ENCODE measurements at regions not wholly inside any gene's neighbourhood (a gene's known extent, or its start where the extent isn't known, plus 50 kb on each side); places are given as distances from the start of the nearest gene placed in this dataset.

- Histone ChIP-seq H3K4me3 (ENCODE audit: low read length) (no peak overlapping the region), H3K9me3 (ENCODE audit: low read depth, low read length) (no peaks in the 10 kb centered on the region), H3K4me1 (ENCODE audit: insufficient read depth, low read length) (no peaks in the 10 kb centered on the region), H3K27me3 (ENCODE audit: insufficient read depth, low read length) (no peaks in the 10 kb centered on the region)
Measured at GRCh38 chr3:159147813-159148212, 346.0 kb downstream of the MFSD1 start.

- H3K4me3 ChIP-seq (ENCODE audit: low read length): no peak overlapping the region
- no peaks in the 10 kb centered on the region for H3K4me1 ChIP-seq (ENCODE audit: insufficient read depth, low read length)
- no peaks in the 10 kb centered on the region for H3K9me3 ChIP-seq (ENCODE audit: low read depth, low read length)
Measured at GRCh38 chr3:159148466-159148865, 346.6 kb downstream of the MFSD1 start.

GRCh38 chr3:159149131-159149530 is 347.3 kb downstream of the MFSD1 start:
- Histone ChIP-seq H3K9me3 (ENCODE audit: low read depth, low read length) (no peaks in the 10 kb centered on the region), H3K4me3 (ENCODE audit: low read length) (no peak overlapping the region), H3K4me1 (ENCODE audit: insufficient read depth, low read length) (no peaks in the 10 kb centered on the region), H3K27me3 (ENCODE audit: insufficient read depth, low read length) (no peaks in the 10 kb centered on the region)

More at GRCh38 chr3:159148466-159148865, 346.6 kb downstream of the MFSD1 start:
- H3K27me3 ChIP-seq (ENCODE audit: insufficient read depth, low read length): no peaks in the 10 kb centered on the region

- H3K4me3 ChIP-seq (ENCODE audit: low read length): no peak overlapping the region
- H3K9me3 ChIP-seq (ENCODE audit: low read depth, low read length): no peaks in the 10 kb centered on the region
- H3K27me3 ChIP-seq (ENCODE audit: insufficient read depth, low read length): no peaks in the 10 kb centered on the region
- no peaks in the 10 kb centered on the region for H3K4me1 ChIP-seq (ENCODE audit: insufficient read depth, low read length)
Measured at GRCh38 chr3:159149633-159150032, 347.8 kb downstream of the MFSD1 start.

GRCh38 chr3:159150180-159150579 is 348.3 kb downstream of the MFSD1 start:
- no peaks in the 10 kb centered on the region for H3K4me1 ChIP-seq (ENCODE audit: insufficient read depth, low read length)
- no peak overlapping the region for H3K4me3 ChIP-seq (ENCODE audit: low read length)
- H3K27me3 ChIP-seq (ENCODE audit: insufficient read depth, low read length): no peaks in the 10 kb centered on the region
- H3K9me3 ChIP-seq (ENCODE audit: low read depth, low read length): no peaks in the 10 kb centered on the region

DNA sequence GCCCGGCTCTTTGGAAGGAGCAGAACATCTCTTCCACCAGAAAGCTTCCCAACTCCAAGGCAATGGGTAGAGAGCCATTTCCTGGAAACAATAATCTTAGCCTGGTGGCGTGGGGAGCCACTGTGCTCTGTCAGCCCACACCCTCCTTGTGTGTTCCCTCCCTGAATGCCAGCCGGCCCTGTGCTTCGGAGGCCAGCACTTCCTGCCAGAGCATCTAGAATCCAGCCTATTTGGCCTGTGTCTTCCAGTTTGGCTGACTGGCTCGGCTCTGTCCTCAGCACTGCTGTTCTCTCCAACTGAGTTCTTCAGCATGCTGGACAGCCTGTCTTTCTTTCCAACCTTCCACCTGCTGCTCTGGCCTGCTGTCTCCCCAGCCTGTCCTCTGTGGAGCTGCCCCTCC is 349.3 kb downstream of the MFSD1 start:
- H3K27me3 ChIP-seq (ENCODE audit: insufficient read depth, low read length): no peaks in the 10 kb centered on the region
- no peaks in the 10 kb centered on the region for H3K4me1 ChIP-seq (ENCODE audit: insufficient read depth, low read length)
- no peak overlapping the region for H3K4me3 ChIP-seq (ENCODE audit: low read length)
- H3K9me3 ChIP-seq (ENCODE audit: low read depth, low read length): no peaks in the 10 kb centered on the region

DNA sequence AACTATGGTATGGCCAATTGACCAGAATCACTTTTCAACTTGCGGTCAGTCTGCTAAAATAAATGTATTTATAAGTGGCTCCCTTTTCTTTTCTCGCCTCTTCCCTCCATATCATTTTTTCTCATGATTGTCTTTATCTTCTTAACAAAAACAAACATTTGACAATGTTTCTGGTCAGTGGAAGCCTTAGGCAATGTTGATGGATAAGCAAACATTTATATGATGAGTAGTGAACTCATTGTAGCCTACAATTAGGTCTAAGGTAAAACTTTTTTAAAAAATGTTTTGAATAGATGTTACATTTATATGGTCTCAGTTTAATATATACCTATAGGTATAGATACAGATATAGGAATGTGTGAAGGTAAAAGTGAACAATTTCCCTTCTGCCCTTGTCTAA is 355.4 kb downstream of the MFSD1 start:
- Histone ChIP-seq H3K9me3 (ENCODE audit: low read depth, low read length) (no peaks in the 10 kb centered on the region), H3K4me1 (ENCODE audit: insufficient read depth, low read length) (no peaks in the 10 kb centered on the region), H3K4me3 (ENCODE audit: low read length) (no peak overlapping the region), H3K27me3 (ENCODE audit: insufficient read depth, low read length) (no peaks in the 10 kb centered on the region)

DNA sequence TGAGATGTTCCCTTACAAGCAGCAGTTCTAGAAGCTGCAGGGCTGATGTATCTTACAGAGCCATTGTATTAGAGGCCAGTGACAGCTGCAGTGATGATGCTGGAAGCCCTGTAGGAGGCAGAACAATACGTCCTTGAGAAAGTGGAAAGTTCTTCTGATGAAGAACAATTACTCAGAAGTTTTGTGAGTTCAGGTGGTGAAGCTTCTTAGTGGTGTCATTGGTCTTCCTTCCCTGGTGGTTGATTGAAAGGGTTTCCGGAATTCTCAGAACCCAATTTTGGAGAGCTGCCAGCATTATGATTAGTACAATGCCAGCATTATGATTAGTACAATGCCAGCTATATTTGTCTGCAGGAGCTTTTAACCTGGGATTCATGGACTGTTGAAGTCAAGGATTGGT is 356.4 kb downstream of the MFSD1 start:
- Histone ChIP-seq H3K9me3 (ENCODE audit: low read depth, low read length) (no peaks in the 10 kb centered on the region), H3K27me3 (ENCODE audit: insufficient read depth, low read length) (no peaks in the 10 kb centered on the region), H3K4me3 (ENCODE audit: low read length) (no peak overlapping the region), H3K4me1 (ENCODE audit: insufficient read depth, low read length) (no peaks in the 10 kb centered on the region)

DNA sequence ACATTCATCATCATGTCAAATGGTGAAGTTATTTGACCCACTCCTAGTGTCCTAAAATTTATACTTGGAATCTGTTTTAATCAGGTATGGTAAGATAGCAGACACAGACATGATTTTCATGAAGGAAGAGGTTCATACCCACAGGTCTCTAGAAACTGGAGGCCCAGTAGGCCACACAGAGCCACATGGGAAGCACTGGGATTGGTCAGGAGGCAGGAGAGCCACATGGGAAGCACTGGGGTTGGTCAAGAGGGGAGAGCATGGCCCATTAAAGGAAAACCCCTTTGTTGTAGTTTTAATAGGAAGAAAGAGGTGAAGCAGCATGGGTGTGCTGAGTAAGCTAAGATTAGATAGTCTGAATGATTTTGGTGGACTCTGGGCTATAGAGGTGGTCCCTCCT is 356.9 kb downstream of the MFSD1 start:
- H3K27me3 ChIP-seq (ENCODE audit: insufficient read depth, low read length): no peaks in the 10 kb centered on the region
- H3K4me1 ChIP-seq (ENCODE audit: insufficient read depth, low read length): no peaks in the 10 kb centered on the region
- H3K4me3 ChIP-seq (ENCODE audit: low read length): no peak overlapping the region
- no peaks in the 10 kb centered on the region for H3K9me3 ChIP-seq (ENCODE audit: low read depth, low read length)

DNA sequence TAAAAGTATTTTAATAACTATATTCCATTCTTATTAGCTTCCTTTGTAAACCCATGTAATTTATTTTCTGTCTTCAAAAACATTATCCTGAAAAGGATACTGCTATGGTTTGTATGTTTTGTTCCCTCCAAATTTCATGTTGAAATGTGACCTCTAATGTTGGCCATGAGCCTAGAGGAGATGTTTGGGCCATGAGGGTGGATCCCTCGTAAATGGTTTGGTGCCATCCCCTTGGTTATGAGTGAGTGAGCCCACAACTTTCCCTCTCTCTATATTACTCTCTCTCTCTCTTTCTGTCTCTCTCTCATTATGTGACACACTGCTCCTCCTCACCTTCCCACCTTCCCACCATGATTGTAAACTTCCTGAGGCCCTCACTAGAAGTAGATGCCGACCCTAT is 357.7 kb downstream of the MFSD1 start:
- H3K4me1 ChIP-seq (ENCODE audit: insufficient read depth, low read length): no peaks in the 10 kb centered on the region
- H3K27me3 ChIP-seq (ENCODE audit: insufficient read depth, low read length): no peaks in the 10 kb centered on the region
- H3K4me3 ChIP-seq (ENCODE audit: low read length): no peak overlapping the region
- H3K9me3 ChIP-seq (ENCODE audit: low read depth, low read length): no peaks in the 10 kb centered on the region

DNA sequence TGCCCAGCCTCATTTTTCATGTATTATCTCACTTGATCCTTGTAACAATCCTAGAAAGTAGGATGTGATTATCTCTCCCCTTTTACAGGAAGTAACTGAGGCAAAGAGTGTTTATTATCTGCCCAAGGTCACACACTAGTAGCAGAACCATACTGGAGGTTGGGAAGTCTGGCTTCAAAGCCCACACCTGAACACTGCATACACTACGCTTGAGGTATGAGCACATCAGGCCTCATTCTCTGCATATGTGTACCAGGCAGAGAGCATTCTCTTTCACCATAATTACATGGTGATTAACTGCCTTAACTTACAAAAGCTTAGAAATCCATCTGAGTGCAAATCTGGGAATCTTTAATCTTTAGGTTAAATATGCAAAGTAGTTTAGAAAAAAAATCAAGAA is 361.8 kb downstream of the MFSD1 start:
- Histone ChIP-seq H3K4me3 (ENCODE audit: low read length) (no peak overlapping the region), H3K9me3 (ENCODE audit: low read depth, low read length) (no peaks in the 10 kb centered on the region), H3K27me3 (ENCODE audit: insufficient read depth, low read length) (no peaks in the 10 kb centered on the region), H3K4me1 (ENCODE audit: insufficient read depth, low read length) (no peaks in the 10 kb centered on the region)

- H3K4me1 ChIP-seq (ENCODE audit: insufficient read depth, low read length): no peaks in the 10 kb centered on the region
- no peaks in the 10 kb centered on the region for H3K27me3 ChIP-seq (ENCODE audit: insufficient read depth, low read length)
- H3K4me3 ChIP-seq (ENCODE audit: low read length): no peak overlapping the region
- H3K9me3 ChIP-seq (ENCODE audit: low read depth, low read length): no peaks in the 10 kb centered on the region
Measured at GRCh38 chr3:159165961-159166360, 364.1 kb downstream of the MFSD1 start.

DNA sequence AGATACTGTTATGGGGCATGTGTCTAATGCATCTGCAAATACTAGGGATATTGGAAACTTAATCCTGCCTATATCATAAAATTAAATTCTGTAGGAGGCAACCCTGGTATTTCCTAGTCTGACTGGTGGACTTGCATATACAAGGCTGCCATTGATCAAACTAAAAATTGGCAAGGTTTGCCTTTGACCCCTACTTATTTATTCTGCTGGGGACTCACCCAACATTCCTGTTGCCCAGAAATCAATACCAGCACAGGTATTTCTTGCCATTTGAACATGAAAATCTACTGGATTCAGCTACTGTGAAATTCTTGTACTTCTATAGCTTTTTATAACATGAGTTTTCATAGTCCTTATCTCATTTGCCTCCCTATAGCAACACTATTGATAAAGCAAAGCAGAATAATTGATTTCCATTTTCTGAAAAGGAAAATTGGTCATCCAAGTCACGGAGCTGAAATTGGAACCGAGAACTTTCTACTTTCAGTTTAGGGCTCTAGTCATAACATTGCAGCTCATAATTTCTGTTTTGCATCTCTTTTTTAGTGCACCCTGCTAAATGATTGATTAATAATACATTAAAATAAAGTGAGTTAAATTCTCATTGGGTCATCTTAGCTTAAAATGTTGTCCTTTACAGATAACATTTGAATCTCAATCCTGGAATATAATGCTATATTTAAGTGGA is 365.2 kb downstream of the MFSD1 start:
- Histone ChIP-seq H3K27me3 (ENCODE audit: insufficient read depth, low read length) (no peaks in the 10 kb centered on the region), H3K9me3 (ENCODE audit: low read depth, low read length) (no peaks in the 10 kb centered on the region), H3K4me3 (ENCODE audit: low read length) (no peak overlapping the region), H3K4me1 (ENCODE audit: insufficient read depth, low read length) (no peaks in the 10 kb centered on the region)

GRCh38 chr3:159168788-159169187 is 366.9 kb downstream of the MFSD1 start:
- Histone ChIP-seq H3K9me3 (ENCODE audit: low read depth, low read length) (no peaks in the 10 kb centered on the region), H3K4me1 (ENCODE audit: insufficient read depth, low read length) (no peaks in the 10 kb centered on the region), H3K27me3 (ENCODE audit: insufficient read depth, low read length) (no peaks in the 10 kb centered on the region), H3K4me3 (ENCODE audit: low read length) (no peak overlapping the region)

GRCh38 chr3:159169828-159170227 is 368.0 kb downstream of the MFSD1 start:
- Histone ChIP-seq H3K4me1 (ENCODE audit: insufficient read depth, low read length) (no peaks in the 10 kb centered on the region), H3K9me3 (ENCODE audit: low read depth, low read length) (no peaks in the 10 kb centered on the region), H3K27me3 (ENCODE audit: insufficient read depth, low read length) (no peaks in the 10 kb centered on the region), H3K4me3 (ENCODE audit: low read length) (no peak overlapping the region)

DNA sequence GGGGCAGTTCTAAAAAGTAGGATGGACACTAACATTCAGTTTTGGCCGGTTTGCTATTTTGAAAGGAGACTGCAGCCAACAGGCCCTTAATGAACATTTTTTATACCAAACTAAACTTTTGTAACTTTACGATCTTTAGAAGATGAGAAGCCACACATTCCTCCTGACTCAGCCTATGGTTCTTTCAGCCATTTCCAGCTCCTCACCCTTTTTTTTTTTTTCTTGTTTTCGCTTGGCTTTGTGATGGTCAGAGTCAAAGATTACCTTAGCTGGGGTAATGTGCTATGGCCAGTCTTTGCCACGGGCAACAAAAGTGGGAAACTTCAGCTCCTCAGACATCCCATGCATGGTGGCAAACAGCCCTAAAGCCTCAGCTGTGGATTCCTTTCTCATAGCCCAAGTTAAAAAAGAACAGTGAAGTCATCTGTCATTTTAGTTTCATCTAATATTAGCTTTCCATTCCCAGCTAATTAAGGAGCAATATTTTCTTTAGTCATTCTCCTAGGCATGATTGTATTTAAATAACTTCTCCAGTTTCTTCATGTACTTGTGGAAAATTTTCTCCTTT is 368.7 kb downstream of the MFSD1 start:
- Histone ChIP-seq H3K4me1 (ENCODE audit: insufficient read depth, low read length) (no peaks in the 10 kb centered on the region), H3K9me3 (ENCODE audit: low read depth, low read length) (no peaks in the 10 kb centered on the region), H3K27me3 (ENCODE audit: insufficient read depth, low read length) (no peaks in the 10 kb centered on the region), H3K4me3 (ENCODE audit: low read length) (no peak overlapping the region)
